ENCODE measurements at regions not wholly inside any gene's neighbourhood (a gene's known extent, or its start where the extent isn't known, plus 50 kb on each side); places are given as distances from the start of the nearest gene placed in this dataset.

GRCh38 chrX:137652086-137652485, 86.2 kb downstream of the ZIC3 start:
- CTCF ChIA-PET (ENCODE audit: low intra/inter-chr PET ratio) = no interaction called here
- Histone ChIP-seq H4K20me1 (replicated peaks; ENCODE audit: control insufficient read depth, insufficient read depth, low read length) (no peaks in the 10 kb centered on the region), H3K9me1 (ENCODE audit: control insufficient read depth, insufficient read depth, low read length) (no peaks in the 10 kb centered on the region), H3K27me3 (ENCODE audit: control insufficient read depth in 2 of 2, insufficient read depth in 2 of 2, low read length in 2 of 2) (no peaks in the 10 kb centered on the region), H3K27ac (ENCODE audit: extremely low read depth, low read depth, low read length) (no peak overlapping the region), H3K4me3 (no peak overlapping the region), H3K4me1 (replicated peaks in 1 of 2; ENCODE audit: control insufficient read depth in 2 of 2, insufficient read depth in 2 of 2, low read length in 2 of 2) (no peaks in the 10 kb centered on the region), H3K9ac (ENCODE audit: insufficient read depth in 1 of 2, low read depth in 2 of 2, low read length in 2 of 2) (no peak overlapping the region), H3K9me3 (replicated peaks; ENCODE audit: control insufficient read depth, insufficient read depth, low read depth, low read length) (no peaks in the 10 kb centered on the region), H3K79me2 (ENCODE audit: control insufficient read depth, insufficient read depth, low read length) (no peaks in the 10 kb centered on the region), H3K36me3 (ENCODE audit: control insufficient read depth, insufficient read depth, low read length) (no peaks in the 10 kb centered on the region), H2AFZ (ENCODE audit: low read depth, low read length) (no peak overlapping the region), H3K4me2 (ENCODE audit: insufficient read depth, low read length) (no peak overlapping the region)
- TF ChIP-seq THRAP3 (IDR thresholded peaks at IDR 0.05; ENCODE audit: borderline replicate concordance) = no peak
- no peak for TF ChIP-seq FIP1L1 (IDR thresholded peaks at IDR 0.05; ENCODE audit: low read depth, low read length, poor library complexity, severe bottlenecking)
- TF ChIP-seq ZNF586 (CRISPR knock-in tag; conservative IDR thresholded peaks at IDR 0.05) = no peak
- TF ChIP-seq ETS2 (tag; IDR thresholded peaks at IDR 0.05; ENCODE audit: borderline replicate concordance, poor library complexity, severe bottlenecking) = no peak
- no peak for TF ChIP-seq PCBP2 (IDR thresholded peaks at IDR 0.05; ENCODE audit: low read depth, low read length, poor library complexity, severe bottlenecking)
- no peak for TF ChIP-seq BRF2 (IDR thresholded peaks at IDR 0.05; ENCODE audit: borderline replicate concordance, insufficient read depth, insufficient read length)
- no peak for TF ChIP-seq GTF2F1 (IDR thresholded peaks at IDR 0.05; ENCODE audit: low read depth, low read length)
- TF ChIP-seq FOXA3 (CRISPR knock-in tag; conservative IDR thresholded peaks at IDR 0.05 in 1 of 2, IDR thresholded peaks at IDR 0.05 in 1 of 2) = no peak
- TF ChIP-seq ZNF174 (CRISPR knock-in tag; IDR thresholded peaks at IDR 0.05) = no peak
- TF ChIP-seq RBBP5 (IDR thresholded peaks at IDR 0.05; ENCODE audit: borderline replicate concordance, insufficient read depth, low read length, poor library complexity, severe bottlenecking) = no peak
- TF ChIP-seq SRSF3 (IDR thresholded peaks at IDR 0.05; ENCODE audit: insufficient read depth, low read length) = no peak
- no peak for TF ChIP-seq ZNF143 (CRISPR knock-in tag; IDR thresholded peaks at IDR 0.05)
- TF ChIP-seq, protein P1, sequence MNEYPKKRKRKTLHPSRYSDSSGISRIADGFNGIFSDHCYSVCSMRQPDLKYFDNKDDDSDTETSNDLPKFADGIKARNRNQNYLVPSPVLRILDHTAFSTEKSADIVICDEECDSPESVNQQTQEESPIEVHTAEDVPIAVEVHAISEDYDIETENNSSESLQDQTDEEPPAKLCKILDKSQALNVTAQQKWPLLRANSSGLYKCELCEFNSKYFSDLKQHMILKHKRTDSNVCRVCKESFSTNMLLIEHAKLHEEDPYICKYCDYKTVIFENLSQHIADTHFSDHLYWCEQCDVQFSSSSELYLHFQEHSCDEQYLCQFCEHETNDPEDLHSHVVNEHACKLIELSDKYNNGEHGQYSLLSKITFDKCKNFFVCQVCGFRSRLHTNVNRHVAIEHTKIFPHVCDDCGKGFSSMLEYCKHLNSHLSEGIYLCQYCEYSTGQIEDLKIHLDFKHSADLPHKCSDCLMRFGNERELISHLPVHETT (CRISPR knock-in tag; conservative IDR thresholded peaks at IDR 0.05 in 1 of 2, IDR thresholded peaks at IDR 0.05 in 1 of 2) = no peak
- TF ChIP-seq ZFP36 (IDR thresholded peaks at IDR 0.05; ENCODE audit: low read depth, low read length, partially characterized antibody) = no peak
- TF ChIP-seq TARDBP (IDR thresholded peaks at IDR 0.05) = no peak
- no peak for TF ChIP-seq ZNF561 (CRISPR knock-in tag; conservative IDR thresholded peaks at IDR 0.05)
- TF ChIP-seq, protein P2, sequence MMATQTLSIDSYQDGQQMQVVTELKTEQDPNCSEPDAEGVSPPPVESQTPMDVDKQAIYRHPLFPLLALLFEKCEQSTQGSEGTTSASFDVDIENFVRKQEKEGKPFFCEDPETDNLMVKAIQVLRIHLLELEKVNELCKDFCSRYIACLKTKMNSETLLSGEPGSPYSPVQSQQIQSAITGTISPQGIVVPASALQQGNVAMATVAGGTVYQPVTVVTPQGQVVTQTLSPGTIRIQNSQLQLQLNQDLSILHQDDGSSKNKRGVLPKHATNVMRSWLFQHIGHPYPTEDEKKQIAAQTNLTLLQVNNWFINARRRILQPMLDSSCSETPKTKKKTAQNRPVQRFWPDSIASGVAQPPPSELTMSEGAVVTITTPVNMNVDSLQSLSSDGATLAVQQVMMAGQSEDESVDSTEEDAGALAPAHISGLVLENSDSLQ (IDR thresholded peaks at IDR 0.05) = no peak
- TF ChIP-seq DNMT1 (IDR thresholded peaks at IDR 0.05) = no peak
- TF ChIP-seq ZNF780A (CRISPR knock-in tag; IDR thresholded peaks at IDR 0.05) = no peak
- DNase-seq (ENCODE audit: extremely low read depth in 1 of 4, low spot score in 3 of 4) (no peak), FAIRE-seq (no peak), ATAC-seq (no peak)
- in situ Hi-C loops (cut with MboI) = no loop called here
- 10% methylated on average over 2 of the region's 3 CpGs for WGBS (ENCODE audit: insufficient coverage, low coverage, missing lambda C conversion rate)
- POLR2A ChIA-PET = no interaction called here
- BruUV-seq (replicated peaks) = no TSS peak
- intact Hi-C loops (cut with micrococcal nuclease) = no loop called here

Data from K562 (cell line).